ENCODE measurements at regions not wholly inside any gene's neighbourhood (a gene's known extent, or its start where the extent isn't known, plus 50 kb on each side); places are given as distances from the start of the nearest gene placed in this dataset.

- no peak overlapping the region for H3K27ac ChIP-seq (ENCODE audit: low read depth, low read length, severe bottlenecking)
- no peak overlapping the region for H3K4me3 ChIP-seq (ENCODE audit: extremely low read depth, insufficient read depth, low read length, poor library complexity, severe bottlenecking)
- WGBS, 2 experiments (ENCODE audit: insufficient coverage in 2 of 2): 100% methylated on average over 1 to 2 of the region's 2 CpGs
- no peaks in the 10 kb centered on the region for H3K4me1 ChIP-seq (ENCODE audit: control insufficient read depth, insufficient read depth, low read length, poor library complexity, severe bottlenecking)
- peaks cover 4% of the 10 kb centered on the region for H3K36me3 ChIP-seq (ENCODE audit: control insufficient read depth, insufficient read depth, low read length)
- H3K9me3 ChIP-seq (ENCODE audit: control insufficient read depth, low read length): peaks cover 4% of the 10 kb centered on the region
Measured at GRCh38 chr3:72401005-72401545, 447.2 kb downstream of the SHQ1 start.

- WGBS, 2 experiments (ENCODE audit: insufficient coverage in 2 of 2): 90 to 100% methylated on average over 1 to 2 of the region's 3 CpGs
- Histone ChIP-seq H3K36me3 (ENCODE audit: control insufficient read depth, insufficient read depth, low read length) (peaks cover 4% of the 10 kb centered on the region), H3K4me1 (ENCODE audit: control insufficient read depth, insufficient read depth, low read length, poor library complexity, severe bottlenecking) (no peaks in the 10 kb centered on the region), H3K27ac (ENCODE audit: low read depth, low read length, severe bottlenecking) (no peak overlapping the region), H3K9me3 (ENCODE audit: control insufficient read depth, low read length) (peaks cover 4% of the 10 kb centered on the region), H3K4me3 (ENCODE audit: extremely low read depth, insufficient read depth, low read length, poor library complexity, severe bottlenecking) (no peak overlapping the region)
Measured at GRCh38 chr3:72398781-72399180, 449.5 kb downstream of the SHQ1 start.

GRCh38 chr3:72397586-72397985, 450.7 kb downstream of the SHQ1 start:
- H3K36me3 ChIP-seq (ENCODE audit: control insufficient read depth, insufficient read depth, low read length): peaks cover 4% of the 10 kb centered on the region
- no peak overlapping the region for H3K4me3 ChIP-seq (ENCODE audit: extremely low read depth, insufficient read depth, low read length, poor library complexity, severe bottlenecking)
- H3K4me1 ChIP-seq (ENCODE audit: control insufficient read depth, insufficient read depth, low read length, poor library complexity, severe bottlenecking): no peaks in the 10 kb centered on the region
- no peak overlapping the region for H3K27ac ChIP-seq (ENCODE audit: low read depth, low read length, severe bottlenecking)
- 67% methylated on average over 1 of the region's 2 CpGs; no CpG with 5 or more reads in 1 of the 2 experiments for WGBS, 2 experiments (ENCODE audit: insufficient coverage in 2 of 2)
- H3K9me3 ChIP-seq (ENCODE audit: control insufficient read depth, low read length): peaks cover 4% of the 10 kb centered on the region

- no peak overlapping the region for H3K4me3 ChIP-seq (ENCODE audit: extremely low read depth, insufficient read depth, low read length, poor library complexity, severe bottlenecking)
- 87 to 88% methylated on average over 4 to 5 of the region's 7 CpGs for WGBS, 2 experiments (ENCODE audit: insufficient coverage in 2 of 2)
- peaks cover 5% of the 10 kb centered on the region for H3K4me1 ChIP-seq (ENCODE audit: control insufficient read depth, insufficient read depth, low read length, poor library complexity, severe bottlenecking)
- H3K27ac ChIP-seq (ENCODE audit: low read depth, low read length, severe bottlenecking): no peak overlapping the region
- peaks cover 4% of the 10 kb centered on the region for H3K36me3 ChIP-seq (ENCODE audit: control insufficient read depth, insufficient read depth, low read length)
- peaks cover 4% of the 10 kb centered on the region for H3K9me3 ChIP-seq (ENCODE audit: control insufficient read depth, low read length)
Measured at GRCh38 chr3:72396899-72397298, 451.3 kb downstream of the SHQ1 start.

- Histone ChIP-seq H3K36me3 (ENCODE audit: control insufficient read depth, insufficient read depth, low read length) (no peaks in the 10 kb centered on the region), H3K4me1 (ENCODE audit: control insufficient read depth, insufficient read depth, low read length, poor library complexity, severe bottlenecking) (peaks cover 14% of the 10 kb centered on the region), H3K9me3 (ENCODE audit: control insufficient read depth, low read length) (no peaks in the 10 kb centered on the region), H3K4me3 (ENCODE audit: extremely low read depth, insufficient read depth, low read length, poor library complexity, severe bottlenecking) (no peak overlapping the region), H3K27ac (ENCODE audit: low read depth, low read length, severe bottlenecking) (no peak overlapping the region)
- 100% methylated on average over 1 of the region's 3 CpGs; no CpG with 5 or more reads in 1 of the 2 experiments for WGBS, 2 experiments (ENCODE audit: insufficient coverage in 2 of 2)
Measured at GRCh38 chr3:72395776-72396311, 452.4 kb downstream of the SHQ1 start.

GRCh38 chr3:72393455-72393854, 454.8 kb downstream of the SHQ1 start:
- no peaks in the 10 kb centered on the region for H3K9me3 ChIP-seq (ENCODE audit: control insufficient read depth, low read length)
- H3K27ac ChIP-seq (ENCODE audit: low read depth, low read length, severe bottlenecking): no peak overlapping the region
- 87 to 100% methylated on average over 1 of the region's 2 CpGs for WGBS, 2 experiments (ENCODE audit: insufficient coverage in 2 of 2)
- no peak overlapping the region for H3K4me3 ChIP-seq (ENCODE audit: extremely low read depth, insufficient read depth, low read length, poor library complexity, severe bottlenecking)
- H3K36me3 ChIP-seq (ENCODE audit: control insufficient read depth, insufficient read depth, low read length): no peaks in the 10 kb centered on the region
- peaks cover 18% of the 10 kb centered on the region for H3K4me1 ChIP-seq (ENCODE audit: control insufficient read depth, insufficient read depth, low read length, poor library complexity, severe bottlenecking)

GRCh38 chr3:72391659-72392058, 456.6 kb downstream of the SHQ1 start:
- Histone ChIP-seq H3K9me3 (ENCODE audit: control insufficient read depth, low read length) (no peaks in the 10 kb centered on the region), H3K4me1 (ENCODE audit: control insufficient read depth, insufficient read depth, low read length, poor library complexity, severe bottlenecking) (peaks cover 18% of the 10 kb centered on the region), H3K27ac (ENCODE audit: low read depth, low read length, severe bottlenecking) (no peak overlapping the region), H3K36me3 (ENCODE audit: control insufficient read depth, insufficient read depth, low read length) (no peaks in the 10 kb centered on the region), H3K4me3 (ENCODE audit: extremely low read depth, insufficient read depth, low read length, poor library complexity, severe bottlenecking) (no peak overlapping the region)
- 43 to 63% methylated on average over 1 of the region's 2 CpGs for WGBS, 2 experiments (ENCODE audit: insufficient coverage in 2 of 2)

GRCh38 chr3:72390841-72391240, 457.4 kb downstream of the SHQ1 start:
- Histone ChIP-seq H3K4me1 (ENCODE audit: control insufficient read depth, insufficient read depth, low read length, poor library complexity, severe bottlenecking) (peaks cover 18% of the 10 kb centered on the region), H3K36me3 (ENCODE audit: control insufficient read depth, insufficient read depth, low read length) (no peaks in the 10 kb centered on the region), H3K9me3 (ENCODE audit: control insufficient read depth, low read length) (no peaks in the 10 kb centered on the region), H3K4me3 (ENCODE audit: extremely low read depth, insufficient read depth, low read length, poor library complexity, severe bottlenecking) (no peak overlapping the region), H3K27ac (ENCODE audit: low read depth, low read length, severe bottlenecking) (no peak overlapping the region)
- 50 to 62% methylated on average over 3 of the region's 3 CpGs for WGBS, 2 experiments (ENCODE audit: insufficient coverage in 2 of 2)

GRCh38 chr3:72388644-72389043, 459.6 kb downstream of the SHQ1 start:
- Histone ChIP-seq H3K27ac (ENCODE audit: low read depth, low read length, severe bottlenecking) (no peak overlapping the region), H3K36me3 (ENCODE audit: control insufficient read depth, insufficient read depth, low read length) (no peaks in the 10 kb centered on the region), H3K9me3 (ENCODE audit: control insufficient read depth, low read length) (no peaks in the 10 kb centered on the region), H3K4me1 (ENCODE audit: control insufficient read depth, insufficient read depth, low read length, poor library complexity, severe bottlenecking) (peaks cover 24% of the 10 kb centered on the region), H3K4me3 (ENCODE audit: extremely low read depth, insufficient read depth, low read length, poor library complexity, severe bottlenecking) (no peak overlapping the region)
- WGBS, 2 experiments (ENCODE audit: insufficient coverage in 2 of 2): 88 to 100% methylated on average over 1 of the region's 2 CpGs

GRCh38 chr3:72388117-72388516, 460.1 kb downstream of the SHQ1 start:
- Histone ChIP-seq H3K36me3 (ENCODE audit: control insufficient read depth, insufficient read depth, low read length) (no peaks in the 10 kb centered on the region), H3K9me3 (ENCODE audit: control insufficient read depth, low read length) (no peaks in the 10 kb centered on the region), H3K4me1 (ENCODE audit: control insufficient read depth, insufficient read depth, low read length, poor library complexity, severe bottlenecking) (peaks cover 24% of the 10 kb centered on the region), H3K4me3 (ENCODE audit: extremely low read depth, insufficient read depth, low read length, poor library complexity, severe bottlenecking) (no peak overlapping the region), H3K27ac (ENCODE audit: low read depth, low read length, severe bottlenecking) (no peak overlapping the region)
- 72 to 81% methylated on average over 2 of the region's 4 CpGs for WGBS, 2 experiments (ENCODE audit: insufficient coverage in 2 of 2)

GRCh38 chr3:72386327-72387000, 461.8 kb downstream of the SHQ1 start:
- no peaks in the 10 kb centered on the region for H3K9me3 ChIP-seq (ENCODE audit: control insufficient read depth, low read length)
- H3K27ac ChIP-seq (ENCODE audit: low read depth, low read length, severe bottlenecking): no peak overlapping the region
- H3K36me3 ChIP-seq (ENCODE audit: control insufficient read depth, insufficient read depth, low read length): no peaks in the 10 kb centered on the region
- 79 to 83% methylated on average over 4 of the region's 6 CpGs for whole genome bisulfite sequencing, 2 experiments (ENCODE audit: insufficient coverage in 2 of 2)
- no peak overlapping the region for H3K4me3 ChIP-seq (ENCODE audit: extremely low read depth, insufficient read depth, low read length, poor library complexity, severe bottlenecking)
- H3K4me1 ChIP-seq (ENCODE audit: control insufficient read depth, insufficient read depth, low read length, poor library complexity, severe bottlenecking): peaks cover 16% of the 10 kb centered on the region
